ENCODE measurements at regions not wholly inside any gene's neighbourhood (a gene's known extent, or its start where the extent isn't known, plus 50 kb on each side); places are given as distances from the start of the nearest gene placed in this dataset.

DNA sequence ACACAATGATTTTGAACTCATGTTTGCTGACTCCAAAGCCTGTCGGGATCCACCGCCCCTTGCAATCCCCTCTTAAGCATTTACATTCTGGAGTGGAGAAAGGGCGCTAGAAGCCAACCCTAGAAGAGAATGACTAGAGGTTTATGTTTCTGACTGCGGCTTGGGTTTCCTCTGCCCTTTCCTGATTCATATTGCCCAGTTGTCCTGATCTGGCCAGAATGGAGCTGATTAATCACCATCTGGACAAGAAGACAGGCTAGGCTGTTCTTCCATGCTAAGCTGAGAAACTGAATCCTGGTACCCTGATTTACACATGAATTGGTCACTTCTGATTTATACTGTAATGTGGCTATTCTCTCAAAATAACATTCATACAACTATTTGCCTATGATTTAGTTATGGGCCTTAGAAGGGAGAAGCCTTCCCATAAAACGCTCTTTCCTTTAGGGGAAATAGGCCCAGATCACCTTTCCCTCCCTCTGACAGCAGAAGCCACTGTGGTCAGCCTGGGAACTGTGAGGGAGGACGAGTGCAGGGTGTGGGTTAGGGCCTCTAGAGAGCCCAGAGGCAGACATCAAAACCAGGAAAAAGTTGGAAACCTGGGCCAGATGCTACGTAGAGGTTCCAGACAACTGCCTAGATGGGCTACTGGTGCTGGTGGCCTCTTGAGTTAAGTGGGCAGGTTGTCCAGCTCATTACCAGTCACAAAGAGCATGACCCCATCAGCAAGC is 199.2 kb upstream of the PRDM1 start:
- no peak for TF ChIP-seq POLR2A (IDR thresholded peaks at IDR 0.05; ENCODE audit: low read depth, low read length)
- no peak for TF ChIP-seq EZH2 (IDR thresholded peaks at IDR 0.05; ENCODE audit: borderline replicate concordance, low read depth, low read length, severe bottlenecking)
- H2AFZ ChIP-seq (ENCODE audit: low read depth, low read length), result no peak overlapping the region
- no peak overlapping the region for H3K4me3 ChIP-seq (replicated peaks in 1 of 3; ENCODE audit: insufficient read depth in 1 of 3, low read depth in 1 of 3, low read length in 3 of 3)
- H3K79me2 ChIP-seq (ENCODE audit: control insufficient read depth, insufficient read depth, low read length), result no peaks in the 10 kb centered on the region
- BruUV-seq (replicated peaks), result no TSS peak
- no peak for FAIRE-seq
- intact Hi-C loops (cut with micrococcal nuclease), result no loop called here
- no peaks in the 10 kb centered on the region for H3K9me3 ChIP-seq (replicated peaks; ENCODE audit: control insufficient read depth, insufficient read depth, low read length)
- no peaks in the 10 kb centered on the region for H3K4me1 ChIP-seq (ENCODE audit: control insufficient read depth, extremely low read depth, insufficient read depth, low read length)
- dilution Hi-C loops (cut with MboI; ENCODE audit: extremely low pct_ligation_motif_present, low sequenced_read_pairs), result no loop called here
- no peaks in the 10 kb centered on the region for H3K9me1 ChIP-seq (replicated peaks; ENCODE audit: control insufficient read depth, extremely low read depth, insufficient read depth, low read length)
- H3K27ac ChIP-seq (ENCODE audit: insufficient read depth, low read depth, low read length), result no peak overlapping the region
- POLR2A ChIA-PET, result no interaction called here
- H4K20me1 ChIP-seq (replicated peaks; ENCODE audit: control insufficient read depth, extremely low read depth, insufficient read depth, low read length), result no peaks in the 10 kb centered on the region
- H3K36me3 ChIP-seq (ENCODE audit: control insufficient read depth in 2 of 2, extremely low read depth in 1 of 2, insufficient read depth in 2 of 2, low read length in 2 of 2), result no peaks in the 10 kb centered on the region
- CTCF ChIA-PET, result no interaction called here
- H3K4me2 ChIP-seq (ENCODE audit: insufficient read depth, low read length), result no peak overlapping the region
- DNase-seq (ENCODE audit: low read depth, low spot score), result no peak
- no peaks in the 10 kb centered on the region for H3K27me3 ChIP-seq (ENCODE audit: control insufficient read depth in 2 of 2, insufficient read depth in 2 of 2, low read length in 2 of 2)
- no peak overlapping the region for H3K9ac ChIP-seq (replicated peaks; ENCODE audit: extremely low read depth, insufficient read depth, low read length)

DNA sequence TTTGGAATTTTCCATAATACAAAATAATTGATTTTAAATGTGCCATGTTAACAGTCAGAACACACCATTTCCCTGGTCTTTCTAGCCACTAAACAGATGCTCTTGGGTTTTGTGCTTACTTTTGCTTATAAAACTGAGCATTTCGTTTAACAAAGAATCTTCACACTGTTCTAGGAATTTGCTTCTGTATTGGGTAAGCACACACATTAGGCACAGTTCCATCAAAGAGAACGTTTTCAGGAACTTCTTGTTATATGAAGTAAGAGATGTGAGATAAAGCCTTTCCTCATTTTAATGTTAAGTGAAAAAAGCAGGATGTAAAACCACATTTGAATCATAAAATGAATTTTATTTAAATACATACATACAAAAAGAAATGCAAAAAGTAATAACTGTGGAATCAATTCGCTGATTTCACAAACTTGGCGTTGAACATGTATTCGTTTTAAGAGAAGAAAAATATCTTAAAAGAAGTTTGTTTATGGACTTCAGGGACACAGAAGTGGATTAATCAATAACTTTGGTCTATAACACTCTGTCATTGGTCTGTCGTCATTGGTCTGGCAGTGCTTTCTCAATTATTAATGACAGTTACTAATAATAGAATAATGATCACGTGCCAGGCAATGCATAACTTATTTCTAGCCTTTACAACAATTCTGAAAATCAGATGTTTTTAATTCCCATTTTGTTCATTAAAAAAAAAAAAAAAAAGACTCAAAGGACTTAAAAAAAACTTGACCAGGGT is 199.9 kb upstream of the PRDM1 start:
- H3K79me2 ChIP-seq (ENCODE audit: control insufficient read depth, insufficient read depth, low read length), result no peaks in the 10 kb centered on the region
- TF ChIP-seq, protein P1, sequence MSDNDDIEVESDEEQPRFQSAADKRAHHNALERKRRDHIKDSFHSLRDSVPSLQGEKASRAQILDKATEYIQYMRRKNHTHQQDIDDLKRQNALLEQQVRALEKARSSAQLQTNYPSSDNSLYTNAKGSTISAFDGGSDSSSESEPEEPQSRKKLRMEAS (IDR thresholded peaks at IDR 0.05; ENCODE audit: insufficient read depth, insufficient read length), result no peak
- TF ChIP-seq FOS (IDR thresholded peaks at IDR 0.05; ENCODE audit: borderline replicate concordance, insufficient read depth, low read length) (no peak), JUN (IDR thresholded peaks at IDR 0.05; ENCODE audit: borderline replicate concordance, insufficient read depth, insufficient read length, low read depth) (no peak), MYC (IDR thresholded peaks at IDR 0.05; ENCODE audit: low read depth, low read length) (no peak), POLR2AphosphoS5 (IDR thresholded peaks at IDR 0.05; ENCODE audit: insufficient read depth, low read depth, low read length) (no peak), POLR2A (IDR thresholded peaks at IDR 0.05; ENCODE audit: low read depth, low read length) (no peak), GATA2 (IDR thresholded peaks at IDR 0.05; ENCODE audit: insufficient read depth, insufficient read length, low read depth, low read length) (no peak)
- TF ChIP-seq, protein P2, sequence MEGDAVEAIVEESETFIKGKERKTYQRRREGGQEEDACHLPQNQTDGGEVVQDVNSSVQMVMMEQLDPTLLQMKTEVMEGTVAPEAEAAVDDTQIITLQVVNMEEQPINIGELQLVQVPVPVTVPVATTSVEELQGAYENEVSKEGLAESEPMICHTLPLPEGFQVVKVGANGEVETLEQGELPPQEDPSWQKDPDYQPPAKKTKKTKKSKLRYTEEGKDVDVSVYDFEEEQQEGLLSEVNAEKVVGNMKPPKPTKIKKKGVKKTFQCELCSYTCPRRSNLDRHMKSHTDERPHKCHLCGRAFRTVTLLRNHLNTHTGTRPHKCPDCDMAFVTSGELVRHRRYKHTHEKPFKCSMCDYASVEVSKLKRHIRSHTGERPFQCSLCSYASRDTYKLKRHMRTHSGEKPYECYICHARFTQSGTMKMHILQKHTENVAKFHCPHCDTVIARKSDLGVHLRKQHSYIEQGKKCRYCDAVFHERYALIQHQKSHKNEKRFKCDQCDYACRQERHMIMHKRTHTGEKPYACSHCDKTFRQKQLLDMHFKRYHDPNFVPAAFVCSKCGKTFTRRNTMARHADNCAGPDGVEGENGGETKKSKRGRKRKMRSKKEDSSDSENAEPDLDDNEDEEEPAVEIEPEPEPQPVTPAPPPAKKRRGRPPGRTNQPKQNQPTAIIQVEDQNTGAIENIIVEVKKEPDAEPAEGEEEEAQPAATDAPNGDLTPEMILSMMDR (IDR thresholded peaks at IDR 0.05; ENCODE audit: extremely low read depth in 1 of 2, insufficient read depth in 1 of 2, low read depth in 1 of 2, low read length in 2 of 2), result no peak
- no peaks in the 10 kb centered on the region for H3K9me1 ChIP-seq (replicated peaks; ENCODE audit: control insufficient read depth, extremely low read depth, insufficient read depth, low read length)
- no peaks in the 10 kb centered on the region for H3K4me1 ChIP-seq (ENCODE audit: control insufficient read depth, extremely low read depth, insufficient read depth, low read length)
- dilution Hi-C loops (cut with MboI; ENCODE audit: extremely low pct_ligation_motif_present, low sequenced_read_pairs), result no loop called here
- no peak overlapping the region for H2AFZ ChIP-seq (ENCODE audit: low read depth, low read length)
- H4K20me1 ChIP-seq (replicated peaks; ENCODE audit: control insufficient read depth, extremely low read depth, insufficient read depth, low read length), result no peaks in the 10 kb centered on the region
- ChIA-PET CTCF (no interaction called here), POLR2A (no interaction called here)
- H3K27ac ChIP-seq (ENCODE audit: insufficient read depth, low read depth, low read length), result no peak overlapping the region
- H3K36me3 ChIP-seq (ENCODE audit: control insufficient read depth in 2 of 2, extremely low read depth in 1 of 2, insufficient read depth in 2 of 2, low read length in 2 of 2), result no peaks in the 10 kb centered on the region
- FAIRE-seq, result no peak
- intact Hi-C loops (cut with micrococcal nuclease), result no loop called here
- H3K4me3 ChIP-seq (replicated peaks in 1 of 3; ENCODE audit: insufficient read depth in 1 of 3, low read depth in 1 of 3, low read length in 3 of 3), result no peak overlapping the region
- H3K4me2 ChIP-seq (ENCODE audit: insufficient read depth, low read length), result no peak overlapping the region
- no peaks in the 10 kb centered on the region for H3K9me3 ChIP-seq (replicated peaks; ENCODE audit: control insufficient read depth, insufficient read depth, low read length)
- no peaks in the 10 kb centered on the region for H3K27me3 ChIP-seq (ENCODE audit: control insufficient read depth in 2 of 2, insufficient read depth in 2 of 2, low read length in 2 of 2)
- no peak for DNase-seq (ENCODE audit: low read depth, low spot score)
- H3K9ac ChIP-seq (replicated peaks; ENCODE audit: extremely low read depth, insufficient read depth, low read length), result no peak overlapping the region
- no TSS peak for BruUV-seq (replicated peaks)
